OCI-LY3 (cell line): ENCODE measurements at regions not wholly inside any gene's neighbourhood (a gene's known extent, or its start where the extent isn't known, plus 50 kb on each side); places are given as distances from the start of the nearest gene placed in this dataset.

Source experiments
- H2AFZ ChIP-seq: fragments of 200-600, 300-600 bp; shearing (Covaris generic); 2 replicates; pipeline ENCODE4 v1.6.0; 2014; ENCODE audit warnings: antibody characterized with exemption, low read depth, low read length
- H3K27ac ChIP-seq: fragments of 200-600, 300-600 bp; sonication (generic); 2 replicates; pipeline ENCODE4 v1.5.1; 2014; ENCODE audit warnings: mild to moderate bottlenecking, low read length, moderate library complexity, mixed read lengths
- H3K27me3 ChIP-seq: fragments of 200-600, 300-600 bp; sonication (generic); 2 replicates; pipeline ENCODE4 v1.6.1; 2014; ENCODE audit warnings: low read depth, low read length, mixed read lengths
- H3K36me3 ChIP-seq: fragments of 200-600, 300-600 bp; sonication (generic); replicated peaks from 2 replicates; pipeline ENCODE3; 2014; ENCODE audit warnings: low read depth, low read length, mixed read lengths
- H3K4me1 ChIP-seq: fragments of 300-600, 200-600 bp; sonication (generic); 2 replicates; pipeline ENCODE4 v1.6.1; 2014; ENCODE audit warnings: low read length, mixed read lengths
- H3K4me2 ChIP-seq: fragments of 200-600, 300-600 bp; sonication (generic); 2 replicates; pipeline ENCODE4 v1.6.1; 2014; ENCODE audit warnings: low read length, mixed read lengths
- H3K4me3 ChIP-seq: fragments of 300-600, 200-600 bp; sonication (generic); 2 replicates; pipeline ENCODE4 v1.5.1; 2014; ENCODE audit warnings: antibody characterized with exemption, mild to moderate bottlenecking, low read length, moderate library complexity
- H3K79me2 ChIP-seq: fragments of 300-600, 200-600 bp; shearing (Covaris generic); 2 replicates; pipeline ENCODE4 v1.6.1; 2014; ENCODE audit warnings: mild to moderate bottlenecking, low read length, mixed read lengths
- H3K9ac ChIP-seq: fragments of 300-600, 200-600 bp; shearing (Covaris generic); 2 replicates; pipeline ENCODE4 v1.6.0; 2014; ENCODE audit warnings: mild to moderate bottlenecking, low read length, moderate library complexity
- H3K9me3 ChIP-seq: fragments of 200-600, 300-600 bp; shearing (Covaris generic); 2 replicates; pipeline ENCODE4 v1.6.1; 2014; ENCODE audit warnings: low read length, mixed read lengths; ENCODE audit not compliant: insufficient read depth
- H4K20me1 ChIP-seq: fragments of 200-600, 300-600 bp; sonication (generic); 2 replicates; pipeline ENCODE4 v1.6.1; 2016; ENCODE audit warnings: low read length, mixed read lengths; ENCODE audit not compliant: insufficient read depth
- CTCF ChIP-seq: fragments of 200-600, 300-600 bp; sonication (generic); IDR thresholded peaks from 2 replicates; pipeline ENCODE4 v1.5.1; 2014; ENCODE audit warnings: antibody characterized with exemption, low read length, low read depth
- EZH2phosphoT487 ChIP-seq: fragments of 200-600 bp; shearing (Covaris generic); IDR thresholded peaks from 2 replicates; pipeline ENCODE4 v1.6.1; 2018; ENCODE audit warnings: antibody characterized with exemption, mixed run types, low read depth

DNA sequence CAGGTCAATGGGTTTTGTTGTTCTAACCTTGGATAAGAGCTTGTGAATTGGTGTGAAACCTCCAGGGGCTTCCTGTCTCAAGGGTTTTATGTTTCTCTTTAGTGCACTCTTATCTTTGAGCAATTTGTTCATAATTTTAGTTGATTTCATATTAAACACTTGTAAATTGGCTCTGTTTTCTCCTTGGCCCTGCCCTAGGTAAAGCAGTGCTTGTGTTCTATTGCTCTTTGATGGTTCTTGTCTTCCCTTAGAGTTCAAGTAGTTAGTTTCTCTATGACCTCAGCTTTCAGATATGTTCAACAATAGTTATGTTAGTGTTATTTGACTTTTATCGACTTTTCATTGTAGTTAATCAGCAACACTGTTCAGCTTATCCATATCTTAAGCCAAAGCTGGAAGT is 566.4 kb upstream of the POT1 start:
- Histone ChIP-seq H3K27ac (no peak overlapping the region), H3K4me3 (no peak overlapping the region), H3K4me2 (no peak overlapping the region), H3K4me1 (no peaks in the 10 kb centered on the region), H3K9ac (no peak overlapping the region), H2AFZ (no peak overlapping the region), H3K79me2 (no peaks in the 10 kb centered on the region), H3K9me3 (no peaks in the 10 kb centered on the region), H4K20me1 (no peaks in the 10 kb centered on the region), H3K27me3 (no peaks in the 10 kb centered on the region), H3K36me3 (no peaks in the 10 kb centered on the region)
- TF ChIP-seq EZH2phosphoT487 (no peak), CTCF (no peak)

- TF ChIP-seq EZH2phosphoT487 (no peak), CTCF (no peak)
- Histone ChIP-seq H3K27ac (no peak overlapping the region), H4K20me1 (no peaks in the 10 kb centered on the region), H3K79me2 (no peaks in the 10 kb centered on the region), H3K9ac (no peak overlapping the region), H3K4me2 (no peak overlapping the region), H3K9me3 (no peaks in the 10 kb centered on the region), H3K36me3 (no peaks in the 10 kb centered on the region), H3K4me1 (no peaks in the 10 kb centered on the region), H2AFZ (no peak overlapping the region), H3K4me3 (no peak overlapping the region), H3K27me3 (no peaks in the 10 kb centered on the region)
Observed at GRCh38 chr7:125492521-125492920, 562.9 kb upstream of the POT1 start.

DNA sequence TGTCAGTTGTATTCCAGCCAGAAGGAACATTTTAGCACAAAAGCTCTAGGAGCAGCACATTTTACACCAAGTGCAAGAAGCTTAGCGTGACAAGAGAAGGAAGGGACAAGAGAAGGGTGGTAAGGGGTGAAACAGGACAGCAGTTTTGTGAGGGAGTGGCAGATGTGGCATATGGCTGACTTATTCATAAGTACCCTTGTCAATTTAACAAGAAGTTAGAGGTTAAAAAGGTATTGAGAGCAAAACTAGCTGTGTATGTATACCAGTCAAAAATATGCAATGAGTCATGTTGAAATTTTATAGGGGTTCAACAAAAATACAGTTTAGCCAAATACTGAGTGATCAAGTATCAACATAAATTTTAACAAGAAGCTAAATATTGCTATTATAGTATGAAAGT is 561.5 kb upstream of the POT1 start:
- no peaks in the 10 kb centered on the region for H4K20me1 ChIP-seq
- H3K27me3 ChIP-seq = no peaks in the 10 kb centered on the region
- H3K9me3 ChIP-seq = no peaks in the 10 kb centered on the region
- H3K4me1 ChIP-seq = no peaks in the 10 kb centered on the region
- H3K9ac ChIP-seq = no peak overlapping the region
- no peaks in the 10 kb centered on the region for H3K79me2 ChIP-seq
- H3K27ac ChIP-seq = no peak overlapping the region
- no peak for TF ChIP-seq EZH2phosphoT487
- no peak for TF ChIP-seq CTCF
- no peak overlapping the region for H3K4me3 ChIP-seq
- no peaks in the 10 kb centered on the region for H3K36me3 ChIP-seq
- no peak overlapping the region for H3K4me2 ChIP-seq
- peak overlapping the region; percentile 50; the same call in 1 of the 2 replicates for H2AFZ ChIP-seq

DNA sequence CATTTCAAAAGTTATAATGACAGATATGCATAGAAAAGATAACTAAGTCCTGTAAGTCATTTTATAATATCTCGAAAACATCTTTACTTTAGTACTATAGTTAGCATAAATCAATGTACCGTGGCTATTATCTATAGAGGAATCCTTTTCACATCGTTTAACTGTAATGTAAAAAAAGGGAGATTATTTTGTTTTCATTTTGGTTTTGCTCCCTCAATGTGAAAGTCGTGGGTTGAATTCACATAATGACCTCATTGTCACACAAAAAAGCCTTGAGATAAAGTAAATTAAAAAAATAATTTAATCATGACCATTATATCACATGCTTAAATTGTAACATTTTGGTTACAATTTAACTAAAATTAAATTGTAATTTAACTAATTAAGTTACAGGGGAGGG is 560.5 kb upstream of the POT1 start:
- no peaks in the 10 kb centered on the region for H3K9me3 ChIP-seq
- H3K79me2 ChIP-seq = no peaks in the 10 kb centered on the region
- H3K27me3 ChIP-seq = no peaks in the 10 kb centered on the region
- no peak overlapping the region for H3K4me2 ChIP-seq
- H3K9ac ChIP-seq = no peak overlapping the region
- H4K20me1 ChIP-seq = no peaks in the 10 kb centered on the region
- no peak overlapping the region for H3K4me3 ChIP-seq
- H3K36me3 ChIP-seq = no peaks in the 10 kb centered on the region
- no peaks in the 10 kb centered on the region for H3K4me1 ChIP-seq
- TF ChIP-seq CTCF (no peak), EZH2phosphoT487 (no peak)
- H3K27ac ChIP-seq = no peak overlapping the region
- H2AFZ ChIP-seq = no peak overlapping the region
